ENCODE measurements at regions not wholly inside any gene's neighbourhood (a gene's known extent, or its start where the extent isn't known, plus 50 kb on each side); places are given as distances from the start of the nearest gene placed in this dataset.
"Not testable (repeated sequence)": the region's sequence is repeated elsewhere in the genome, so short reads cannot be mapped to it uniquely, and the experiment has no call there.

DNA sequence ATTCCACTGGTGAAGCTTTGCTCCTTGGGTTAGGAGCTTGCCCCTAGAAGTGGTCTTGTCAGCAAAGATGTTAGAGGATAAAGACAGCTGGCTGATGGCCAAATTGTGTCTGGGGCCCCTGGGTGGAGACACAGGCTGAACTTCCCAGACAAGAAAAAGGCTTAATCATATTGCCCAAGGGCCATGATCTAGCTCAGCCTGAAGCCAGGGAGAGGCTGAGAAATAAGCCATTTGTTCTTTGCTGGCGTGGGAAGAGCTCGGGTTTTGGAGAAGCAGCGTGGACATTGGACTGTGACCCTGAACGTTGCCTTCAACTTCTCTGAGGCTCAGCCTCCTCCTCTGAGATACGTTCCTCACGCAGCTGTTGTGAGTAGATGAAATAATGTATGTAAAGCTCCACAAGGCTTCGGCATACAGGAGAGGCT lies 153.0 kb downstream of the ZFP36L2 start:
- H3K9me3 ChIP-seq (ENCODE audit: low read depth, low read length): no peaks in the 10 kb centered on the region
- H3K36me3 ChIP-seq (ENCODE audit: insufficient read depth, low read length): no peaks in the 10 kb centered on the region
- peak overlapping the region; percentile 41; the same call in 1 of the 2 replicates for H3K4me3 ChIP-seq
- no peak overlapping the region for H3K27ac ChIP-seq
- DNase-seq (ENCODE audit: low read depth, low spot score): peak; percentile 60
- no peak for TF ChIP-seq FOXP2 (optimal IDR thresholded peaks at IDR 0.05; ENCODE audit: control extremely low read depth, extremely low read length, insufficient read depth)
- TF ChIP-seq EZH2 (IDR thresholded peaks at IDR 0.05): no peak
- no peak overlapping the region for H3K9ac ChIP-seq (ENCODE audit: insufficient read length)

- DNase-seq (ENCODE audit: low read depth, low spot score): no peak
- Histone ChIP-seq H3K9me3 (ENCODE audit: low read depth, low read length) (no peaks in the 10 kb centered on the region), H3K27ac (no peak overlapping the region), H3K36me3 (ENCODE audit: insufficient read depth, low read length) (no peaks in the 10 kb centered on the region), H3K4me3 (no peak overlapping the region), H3K9ac (ENCODE audit: insufficient read length) (no peak overlapping the region)
- no peak for TF ChIP-seq POLR2AphosphoS5 (IDR thresholded peaks at IDR 0.05; ENCODE audit: borderline replicate concordance, low read depth, low read length)
- no peak for TF ChIP-seq FOXP2 (optimal IDR thresholded peaks at IDR 0.05; ENCODE audit: control extremely low read depth, extremely low read length, insufficient read depth)
- TF ChIP-seq EZH2 (IDR thresholded peaks at IDR 0.05): no peak
These were observed 154.5 kb downstream of the ZFP36L2 start for GRCh38 chr2:43071599-43072550.

DNA sequence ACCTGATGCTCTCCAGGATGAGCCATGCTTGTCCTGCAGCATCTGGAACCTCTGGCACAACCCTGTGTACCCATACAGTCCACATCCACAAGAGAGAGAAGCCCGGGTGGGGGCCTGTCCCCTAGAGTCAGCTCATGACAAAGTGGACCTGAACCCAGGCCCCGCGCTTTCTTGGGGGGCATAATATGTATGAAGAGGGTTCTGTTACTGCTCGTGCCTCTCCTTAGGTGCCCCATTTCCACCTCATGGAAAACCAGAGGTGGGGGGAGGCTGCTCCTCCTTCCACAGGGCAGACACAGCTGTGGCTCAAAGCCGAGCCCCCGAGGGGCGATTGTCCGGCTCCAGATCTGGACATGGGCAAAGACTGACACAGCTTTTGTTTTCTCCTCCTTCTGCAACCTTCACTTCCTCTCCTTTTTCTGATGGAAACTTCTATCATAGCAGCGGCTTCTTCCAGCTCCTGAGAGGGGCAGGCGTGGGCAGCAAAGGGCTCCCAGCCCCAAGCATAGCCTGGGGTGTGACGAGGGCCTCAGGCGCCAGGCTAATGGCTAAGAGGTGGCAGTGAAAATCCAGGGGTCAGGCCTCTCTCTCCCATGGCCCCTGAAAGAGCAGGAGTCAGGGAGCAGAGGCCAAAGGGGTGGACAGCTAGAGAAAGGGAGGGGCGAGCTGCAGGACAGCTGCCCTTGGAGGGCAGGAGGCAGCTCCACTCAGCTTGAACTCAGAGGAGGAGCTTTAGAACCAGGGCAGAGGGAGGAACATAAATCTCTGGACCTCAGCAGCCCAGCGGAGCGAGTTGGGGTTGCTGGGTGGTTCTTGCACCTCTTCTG lies 155.5 kb downstream of the ZFP36L2 start:
- no peaks in the 10 kb centered on the region for H3K9me3 ChIP-seq (ENCODE audit: low read depth, low read length)
- H3K27ac ChIP-seq: no peak overlapping the region
- H3K9ac ChIP-seq (ENCODE audit: insufficient read length): no peak overlapping the region
- no peak overlapping the region for H3K4me3 ChIP-seq
- TF ChIP-seq FOXP2 (optimal IDR thresholded peaks at IDR 0.05; ENCODE audit: control extremely low read depth, extremely low read length, insufficient read depth): no peak
- no peak for TF ChIP-seq EZH2 (IDR thresholded peaks at IDR 0.05)
- TF ChIP-seq POLR2AphosphoS5 (IDR thresholded peaks at IDR 0.05; ENCODE audit: borderline replicate concordance, low read depth, low read length): no peak
- no peak for DNase-seq (ENCODE audit: low read depth, low spot score)
- no peaks in the 10 kb centered on the region for H3K36me3 ChIP-seq (ENCODE audit: insufficient read depth, low read length)

DNA sequence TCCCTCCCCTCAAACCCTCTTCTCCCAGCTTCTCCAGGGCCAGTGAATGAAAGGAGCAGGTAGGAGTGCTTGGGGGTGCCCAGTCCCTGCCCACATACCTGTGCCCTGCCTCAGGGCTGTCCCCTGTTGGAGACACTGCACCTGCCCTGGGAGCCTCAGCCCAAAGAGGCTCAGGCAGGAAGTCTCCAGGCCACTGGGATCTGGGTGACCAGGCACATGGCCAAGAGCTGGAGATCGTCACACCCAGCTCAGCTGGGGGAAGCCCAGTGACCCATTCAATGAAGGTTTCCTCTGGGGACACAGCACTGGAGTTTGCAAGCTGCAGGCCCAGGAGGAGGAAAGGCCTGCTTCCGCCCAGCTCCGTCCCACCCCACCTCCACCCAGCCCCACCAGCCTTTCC lies 156.4 kb downstream of the ZFP36L2 start:
- Histone ChIP-seq H3K9ac (ENCODE audit: insufficient read length) (no peak overlapping the region), H3K27ac (no peak overlapping the region), H3K36me3 (ENCODE audit: insufficient read depth, low read length) (no peaks in the 10 kb centered on the region), H3K9me3 (ENCODE audit: low read depth, low read length) (no peaks in the 10 kb centered on the region), H3K4me3 (no peak overlapping the region)
- no peak for DNase-seq (ENCODE audit: low read depth, low spot score)
- TF ChIP-seq POLR2AphosphoS5 (IDR thresholded peaks at IDR 0.05; ENCODE audit: borderline replicate concordance, low read depth, low read length) (no peak), EZH2 (IDR thresholded peaks at IDR 0.05) (no peak), FOXP2 (optimal IDR thresholded peaks at IDR 0.05; ENCODE audit: control extremely low read depth, extremely low read length, insufficient read depth) (no peak)

GRCh38 chr2:43068631-43069517 lies 157.5 kb downstream of the ZFP36L2 start:
- Histone ChIP-seq H3K9ac (ENCODE audit: insufficient read length) (no peak overlapping the region), H3K27ac (no peak overlapping the region), H3K9me3 (ENCODE audit: low read depth, low read length) (no peaks in the 10 kb centered on the region), H3K36me3 (ENCODE audit: insufficient read depth, low read length) (no peaks in the 10 kb centered on the region), H3K4me3 (no peak overlapping the region)
- no peak for TF ChIP-seq FOXP2 (optimal IDR thresholded peaks at IDR 0.05; ENCODE audit: control extremely low read depth, extremely low read length, insufficient read depth)
- TF ChIP-seq EZH2 (IDR thresholded peaks at IDR 0.05): no peak
- TF ChIP-seq POLR2AphosphoS5 (IDR thresholded peaks at IDR 0.05; ENCODE audit: borderline replicate concordance, low read depth, low read length): no peak
- no peak for DNase-seq (ENCODE audit: low read depth, low spot score)

- H3K4me3 ChIP-seq: no peak overlapping the region
- H3K9me3 ChIP-seq (ENCODE audit: low read depth, low read length): no peaks in the 10 kb centered on the region
- no peak overlapping the region for H3K27ac ChIP-seq
- no peaks in the 10 kb centered on the region for H3K36me3 ChIP-seq (ENCODE audit: insufficient read depth, low read length)
- TF ChIP-seq POLR2AphosphoS5 (IDR thresholded peaks at IDR 0.05; ENCODE audit: borderline replicate concordance, low read depth, low read length) (no peak), EZH2 (IDR thresholded peaks at IDR 0.05) (no peak), FOXP2 (optimal IDR thresholded peaks at IDR 0.05; ENCODE audit: control extremely low read depth, extremely low read length, insufficient read depth) (no peak)
- H3K9ac ChIP-seq (ENCODE audit: insufficient read length): no peak overlapping the region
- DNase-seq (ENCODE audit: low read depth, low spot score): no peak
These were observed 158.3 kb downstream of the ZFP36L2 start for GRCh38 chr2:43068041-43068533.

GRCh38 chr2:43067254-43068040 lies 159.0 kb downstream of the ZFP36L2 start:
- TF ChIP-seq EZH2 (IDR thresholded peaks at IDR 0.05) (no peak), FOXP2 (optimal IDR thresholded peaks at IDR 0.05; ENCODE audit: control extremely low read depth, extremely low read length, insufficient read depth) (no peak), POLR2AphosphoS5 (IDR thresholded peaks at IDR 0.05; ENCODE audit: borderline replicate concordance, low read depth, low read length) (no peak)
- H3K27ac ChIP-seq: no peak overlapping the region
- DNase-seq (ENCODE audit: low read depth, low spot score): no peak

DNA sequence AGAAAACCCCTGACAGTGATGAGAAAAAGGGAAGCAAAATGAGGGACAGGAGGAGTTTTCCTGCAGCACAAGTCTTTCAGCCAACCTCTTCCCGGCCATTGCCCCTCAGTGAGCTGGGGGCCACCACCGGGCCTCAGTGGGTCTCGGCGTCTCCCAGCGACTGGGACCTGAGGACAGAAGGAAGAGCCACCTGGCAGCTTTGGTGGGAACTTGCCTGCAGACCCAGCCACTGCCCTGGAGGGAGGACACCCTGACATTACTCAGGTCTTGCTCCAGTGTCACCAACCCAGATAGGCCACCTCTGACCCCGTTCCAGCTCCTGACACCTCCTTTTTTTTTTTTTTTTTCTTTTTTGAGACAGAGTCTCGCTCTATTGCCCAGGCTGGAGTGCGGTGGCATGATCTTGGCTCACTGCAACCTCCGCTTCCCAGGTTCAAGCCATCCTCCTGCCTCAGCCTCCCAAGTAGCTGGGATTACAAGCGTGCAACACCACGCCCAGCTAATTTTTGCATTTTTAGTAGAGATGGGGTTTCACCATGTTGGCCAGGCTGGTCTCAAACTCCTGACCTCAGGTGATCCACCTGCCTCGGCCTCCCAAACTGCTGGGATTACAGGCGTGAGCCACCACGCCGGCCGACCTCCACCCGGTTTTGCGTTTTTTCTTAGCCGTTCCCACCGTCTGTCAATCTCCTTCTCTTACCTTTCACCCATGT lies 159.7 kb downstream of the ZFP36L2 start:
- not testable (repeated sequence) for H3K9ac ChIP-seq (ENCODE audit: insufficient read length); DNase-seq (ENCODE audit: low read depth, low spot score); H3K9me3 ChIP-seq (ENCODE audit: low read depth, low read length); H3K27ac ChIP-seq; H3K4me3 ChIP-seq; H3K36me3 ChIP-seq (ENCODE audit: insufficient read depth, low read length)

More at GRCh38 chr2:43067254-43068040, 159.0 kb downstream of the ZFP36L2 start:
- no peak overlapping the region for H3K4me3 ChIP-seq
- H3K36me3 ChIP-seq (ENCODE audit: insufficient read depth, low read length): no peaks in the 10 kb centered on the region
- no peaks in the 10 kb centered on the region for H3K9me3 ChIP-seq (ENCODE audit: low read depth, low read length)
- no peak overlapping the region for H3K9ac ChIP-seq (ENCODE audit: insufficient read length)

Measured in SK-N-MC (cell line).